Mesenchymal stem cell (in vitro differentiated cells and primary cell): ENCODE measurements at regions not wholly inside any gene's neighbourhood (a gene's known extent, or its start where the extent isn't known, plus 50 kb on each side); places are given as distances from the start of the nearest gene placed in this dataset.
"Not testable (repeated sequence)": the region's sequence is repeated elsewhere in the genome, so short reads cannot be mapped to it uniquely, and the experiment has no call there.

ENCODE experiments used
- DNase-seq: peaks from one replicate; pipeline ENCODE4 v3.0.0-alpha.2; 2013
- H2AFZ ChIP-seq: one replicate; pipeline ENCODE4 v1.6.1; 2013; ENCODE audit warnings: low read depth, mild to moderate bottlenecking, control low read depth, inconsistent platforms, low read length, moderate library complexity
- H2AK5ac ChIP-seq: 2 replicates; pipeline ENCODE4 v1.6.1; 2013; ENCODE audit warnings: low read length, moderate library complexity, mild to moderate bottlenecking, inconsistent platforms; ENCODE audit not compliant: severe bottlenecking
- H2BK120ac ChIP-seq: one replicate; pipeline ENCODE4 v1.6.1; 2013; ENCODE audit warnings: low read depth, mild to moderate bottlenecking, inconsistent platforms, low read length, moderate library complexity
- H2BK12ac ChIP-seq, 2 experiments: one replicate each; pipeline ENCODE4 v1.6.1; 2013; ENCODE audit warnings: inconsistent platforms in 2 of 2, low read length in 2 of 2, mild to moderate bottlenecking in 2 of 2, moderate library complexity in 2 of 2, control low read depth in 1 of 2
- H2BK15ac ChIP-seq: one replicate; pipeline ENCODE4 v1.6.1; 2013; ENCODE audit warnings: mild to moderate bottlenecking, low read depth, inconsistent platforms; ENCODE audit not compliant: poor library complexity, severe bottlenecking
- H2BK5ac ChIP-seq: 2 replicates; pipeline ENCODE4 v1.6.1; 2013; ENCODE audit warnings: low read depth, mild to moderate bottlenecking, low read length, control low read depth, inconsistent platforms; ENCODE audit not compliant: poor library complexity, severe bottlenecking
- H3K14ac ChIP-seq, 2 experiments: one replicate each; pipeline ENCODE4 v1.6.1; 2013; ENCODE audit warnings: inconsistent platforms in 2 of 2, low read length in 2 of 2, control low read depth in 1 of 2, mild to moderate bottlenecking in 1 of 2, moderate library complexity in 1 of 2
- H3K18ac ChIP-seq, 2 experiments: one replicate each; pipeline ENCODE4 v1.6.1; 2013; ENCODE audit warnings: inconsistent platforms in 2 of 2, low read length in 2 of 2, control low read depth in 1 of 2, low read depth in 1 of 2, mild to moderate bottlenecking in 1 of 2
- H3K23ac ChIP-seq, 2 experiments: one replicate each; pipeline ENCODE4 v1.6.1; 2013; ENCODE audit warnings: inconsistent platforms in 2 of 2, low read length in 2 of 2, mild to moderate bottlenecking in 2 of 2, moderate library complexity in 2 of 2, control low read depth in 1 of 2
- H3K27ac ChIP-seq: 2 replicates; pipeline ENCODE4 v1.5.1; 2013; ENCODE audit warnings: mild to moderate bottlenecking, moderate library complexity, low read length, control low read depth, inconsistent platforms; ENCODE audit not compliant: poor library complexity, severe bottlenecking
- H3K27me3 ChIP-seq, 2 experiments: 2 replicates each; pipeline versions ENCODE4 v1.6.1 to v1.7.0; 2013; ENCODE audit warnings: low read length in 2 of 2, mild to moderate bottlenecking in 2 of 2, moderate library complexity in 2 of 2, control low read depth in 1 of 2, inconsistent platforms in 1 of 2; ENCODE audit not compliant: control insufficient read depth in 1 of 2, insufficient read depth in 1 of 2
- H3K36me3 ChIP-seq, 2 experiments: 2 replicates each; pipeline versions ENCODE4 v1.6.1 to v1.7.0; 2013; ENCODE audit warnings: low read length in 2 of 2, control low read depth in 1 of 2, inconsistent platforms in 1 of 2, low read depth in 1 of 2, mild to moderate bottlenecking in 1 of 2; ENCODE audit not compliant: insufficient read depth in 2 of 2, control insufficient read depth in 1 of 2
- H3K4ac ChIP-seq, 2 experiments: one replicate each; pipeline ENCODE4 v1.6.1; 2013; ENCODE audit warnings: inconsistent platforms in 2 of 2, low read length in 2 of 2, mild to moderate bottlenecking in 2 of 2, moderate library complexity in 2 of 2, control low read depth in 1 of 2, low read depth in 1 of 2
- H3K4me1 ChIP-seq: 2 replicates; pipeline ENCODE4 v1.6.1; 2013; ENCODE audit warnings: low read depth, low read length, control low read depth; ENCODE audit not compliant: control insufficient read depth, insufficient read depth
- H3K4me2 ChIP-seq: 2 replicates; pipeline ENCODE4 v1.6.1; 2013; ENCODE audit warnings: low read length, mild to moderate bottlenecking, inconsistent platforms; ENCODE audit not compliant: poor library complexity, severe bottlenecking
- H3K4me3 ChIP-seq, 2 experiments: 2 replicates each; pipeline versions ENCODE4 v1.5.1 to v1.7.0; 2013; ENCODE audit warnings: low read length in 2 of 2, mild to moderate bottlenecking in 2 of 2, control low read depth in 1 of 2, low read depth in 1 of 2; ENCODE audit not compliant: insufficient read depth in 1 of 2
- H3K79me1 ChIP-seq: replicated peaks from 2 replicates; pipeline ENCODE4 v1.6.1; 2013; ENCODE audit warnings: mild to moderate bottlenecking, control low read depth, low read length, inconsistent platforms; ENCODE audit not compliant: poor library complexity, severe bottlenecking
- H3K9ac ChIP-seq: 2 replicates; pipeline ENCODE4 v1.7.0; 2013; ENCODE audit warnings: mild to moderate bottlenecking, low read length, moderate library complexity
- H3K9me3 ChIP-seq: 2 replicates; pipeline ENCODE4 v1.7.0; 2013; ENCODE audit warnings: mild to moderate bottlenecking, low read length; ENCODE audit not compliant: control insufficient read depth
- H4K8ac ChIP-seq: one replicate; pipeline ENCODE4 v1.6.1; 2013; ENCODE audit warnings: inconsistent platforms, mild to moderate bottlenecking, low read length, moderate library complexity
- H4K91ac ChIP-seq: one replicate; pipeline ENCODE4 v1.6.1; 2013; ENCODE audit warnings: mild to moderate bottlenecking, low read length, inconsistent platforms
- WGBS: methylation state at CpG from one replicate; pipeline ENCODE4 v1.1.7; 2013; ENCODE audit warnings: mixed read lengths; 5-methylcytosine and 5-hydroxymethylcytosine counted together

- not testable (repeated sequence) for H3K23ac ChIP-seq, H3K9me3 ChIP-seq, H3K14ac ChIP-seq, H2AFZ ChIP-seq, H4K8ac ChIP-seq, H2BK15ac ChIP-seq, H3K9ac ChIP-seq, DNase-seq, H3K4me1 ChIP-seq, H2BK120ac ChIP-seq, H4K91ac ChIP-seq, H2AK5ac ChIP-seq, H3K18ac ChIP-seq, H2BK12ac ChIP-seq, H3K4me2 ChIP-seq, H3K4ac ChIP-seq, H3K36me3 ChIP-seq, H3K27me3 ChIP-seq, H3K4me3 ChIP-seq, H2BK5ac ChIP-seq, H3K27ac ChIP-seq, H3K79me1 ChIP-seq
- 78% methylated on average over 3 of the region's 3 CpGs for WGBS
These were observed 140.5 kb downstream of the GOLGA6L6 start for GRCh38 chr15:20401058-20401457.

GRCh38 chr15:20398680-20399079 lies 142.9 kb downstream of the GOLGA6L6 start:
- H3K79me1 ChIP-seq, H3K4me2 ChIP-seq, DNase-seq, H3K14ac ChIP-seq, H3K36me3 ChIP-seq, H3K27me3 ChIP-seq, H2BK12ac ChIP-seq, H3K4ac ChIP-seq, H3K23ac ChIP-seq, H2AFZ ChIP-seq, H2BK5ac ChIP-seq, H3K4me3 ChIP-seq, H4K8ac ChIP-seq, H4K91ac ChIP-seq, H3K27ac ChIP-seq, H3K18ac ChIP-seq, H3K9me3 ChIP-seq, H3K9ac ChIP-seq, H2BK15ac ChIP-seq, H2AK5ac ChIP-seq, H3K4me1 ChIP-seq, H2BK120ac ChIP-seq: not testable (repeated sequence)
- WGBS: 93% methylated on average over 2 of the region's 5 CpGs

GRCh38 chr15:20388161-20388560 lies 153.4 kb downstream of the GOLGA6L6 start:
- not testable (repeated sequence) for H3K23ac ChIP-seq, H2AFZ ChIP-seq, H3K4ac ChIP-seq, H3K27me3 ChIP-seq, H3K14ac ChIP-seq, H3K9me3 ChIP-seq, H3K36me3 ChIP-seq, H2BK15ac ChIP-seq, H2AK5ac ChIP-seq, H3K18ac ChIP-seq, H3K4me1 ChIP-seq, H3K9ac ChIP-seq, H3K27ac ChIP-seq, H2BK120ac ChIP-seq, H4K8ac ChIP-seq, H2BK5ac ChIP-seq, H3K4me2 ChIP-seq, H3K4me3 ChIP-seq, DNase-seq, H2BK12ac ChIP-seq, H3K79me1 ChIP-seq, H4K91ac ChIP-seq
- no CpG with 5 or more reads among the region's 3 CpGs for WGBS

- Histone ChIP-seq H4K8ac (no peak overlapping the region), H3K4ac (no peak overlapping the region), H3K27ac (no peak overlapping the region), H3K27me3 (no peaks in the 10 kb centered on the region), H2BK12ac (no peak overlapping the region), H3K9me3 (peaks cover 5% of the 10 kb centered on the region), H3K4me3 (no peak overlapping the region), H3K18ac (no peak overlapping the region), H3K9ac (no peak overlapping the region), H2AFZ (no peak overlapping the region), H2BK15ac (no peak overlapping the region), H2BK5ac (no peak overlapping the region), H2AK5ac (no peak overlapping the region), H3K23ac (no peak overlapping the region), H4K91ac (no peak overlapping the region), H2BK120ac (no peak overlapping the region), H3K36me3 (no peaks in the 10 kb centered on the region), H3K4me1 (no peaks in the 10 kb centered on the region), H3K4me2 (no peak overlapping the region), H3K14ac (no peak overlapping the region), H3K79me1 (no peaks in the 10 kb centered on the region)
- no peak for DNase-seq
These were observed 155.4 kb downstream of the GOLGA6L6 start for GRCh38 chr15:20386198-20386597.
